SK-N-SH treated with all-trans-retinoic acid at 6 μM for 48 hours (cell line): ENCODE measurements at regions not wholly inside any gene's neighbourhood (a gene's known extent, or its start where the extent isn't known, plus 50 kb on each side); places are given as distances from the start of the nearest gene placed in this dataset.
A peak's percentile ranks its signal among the peaks of the same experiment; 100 is the strongest.

Experiments used
- ATAC-seq: fragments of 200-7000 bp; cut with Tn5 transposase; 3 replicates; pipeline ENCODE4 v1.9.1; 2020; ENCODE audit warnings: mild to moderate bottlenecking, moderate library complexity
- ARNTL ChIP-seq: fragments of 450-650 bp; formaldehyde crosslinking; IDR thresholded peaks from 2 replicates; pipeline ENCODE4 v1.5.0; 2020; ENCODE audit warnings: low read depth, mild to moderate bottlenecking, moderate library complexity, borderline replicate concordance
- CREB5 ChIP-seq: fragments of 250-450 bp; sonication (Bioruptor Pico); IDR thresholded peaks from 2 replicates; pipeline ENCODE4 v1.5.1; 2020; ENCODE audit warnings: low read depth, mild to moderate bottlenecking, moderate library complexity
- CSDC2 ChIP-seq: fragments of 250-450 bp; sonication (Bioruptor Pico); IDR thresholded peaks from 2 replicates; pipeline ENCODE4 v1.5.0; 2020; ENCODE audit warnings: mild to moderate bottlenecking, moderate library complexity
- CSRNP3 ChIP-seq: fragments of 250-450 bp; sonication (Bioruptor Pico); IDR thresholded peaks from 2 replicates; pipeline ENCODE4 v1.5.1; 2021; ENCODE audit warnings: mild to moderate bottlenecking, moderate library complexity
- ESRRG ChIP-seq: fragments of 250-450 bp; sonication (Bioruptor Pico); IDR thresholded peaks from 2 replicates; pipeline ENCODE4 v1.6.1; 2021; ENCODE audit warnings: mild to moderate bottlenecking
- GLIS3 ChIP-seq: fragments of 250-450 bp; sonication (Bioruptor Pico); IDR thresholded peaks from 2 replicates; pipeline ENCODE4 v1.5.0; 2020; ENCODE audit warnings: mild to moderate bottlenecking, moderate library complexity
- ISL1 ChIP-seq: fragments of 250-450 bp; sonication (Bioruptor Pico); IDR thresholded peaks from 2 replicates; pipeline ENCODE4 v2.1.2; 2022; ENCODE audit warnings: mild to moderate bottlenecking, moderate library complexity
- OSR1 ChIP-seq: fragments of 250-450 bp; sonication (Bioruptor Pico); IDR thresholded peaks from 2 replicates; pipeline ENCODE4 v1.8.0; 2022; ENCODE audit warnings: moderate library complexity, mild to moderate bottlenecking, inconsistent platforms
- PATZ1 ChIP-seq: fragments of 250-450 bp; sonication (Bioruptor Pico); IDR thresholded peaks from 2 replicates; pipeline ENCODE4 v1.8.0; 2020; ENCODE audit warnings: mild to moderate bottlenecking, moderate library complexity, borderline replicate concordance
- POU6F1 ChIP-seq: fragments of 250-450 bp; sonication (Bioruptor Pico); IDR thresholded peaks from 2 replicates; pipeline ENCODE4 v1.8.0; 2021; ENCODE audit warnings: low read depth, mild to moderate bottlenecking, moderate library complexity, borderline replicate concordance
- PPARA ChIP-seq: fragments of 250-450 bp; sonication (Bioruptor Pico); IDR thresholded peaks from 2 replicates; pipeline ENCODE4 v1.5.0; 2020; ENCODE audit warnings: mild to moderate bottlenecking, borderline replicate concordance
- RARB ChIP-seq: fragments of 250-450 bp; sonication (Bioruptor Pico); IDR thresholded peaks from 2 replicates; pipeline ENCODE4 v1.8.0; 2021; ENCODE audit warnings: mild to moderate bottlenecking, moderate library complexity
- SNAI2 ChIP-seq: fragments of 250-450 bp; sonication (Bioruptor Pico); IDR thresholded peaks from 2 replicates; pipeline ENCODE4 v1.5.0; 2020; ENCODE audit warnings: mild to moderate bottlenecking, moderate library complexity
- TCF4 ChIP-seq: fragments of 250-450 bp; sonication (Bioruptor Pico); IDR thresholded peaks from 2 replicates; pipeline ENCODE4 v1.8.0; 2021; ENCODE audit warnings: mild to moderate bottlenecking, moderate library complexity, borderline replicate concordance
- TOX ChIP-seq: fragments of 250-450 bp; sonication (Bioruptor Pico); IDR thresholded peaks from 2 replicates; pipeline ENCODE4 v1.8.0; 2021; ENCODE audit warnings: mild to moderate bottlenecking, moderate library complexity, borderline replicate concordance
- TSHZ2 ChIP-seq: fragments of 250-450 bp; sonication (Bioruptor Pico); IDR thresholded peaks from 2 replicates; pipeline ENCODE4 v1.5.0; 2020; ENCODE audit warnings: mild to moderate bottlenecking, moderate library complexity
- ZC3H10 ChIP-seq: fragments of 250-450 bp; sonication (Bioruptor Pico); IDR thresholded peaks from 2 replicates; pipeline ENCODE4 v1.5.1; 2021; ENCODE audit warnings: mild to moderate bottlenecking, moderate library complexity
- ZFP3 ChIP-seq: fragments of 250-450 bp; sonication (Bioruptor Pico); IDR thresholded peaks from 2 replicates; pipeline ENCODE4 v1.5.0; 2020; ENCODE audit warnings: mild to moderate bottlenecking, moderate library complexity
- ZFP30 ChIP-seq: fragments of 450-650 bp; formaldehyde crosslinking; IDR thresholded peaks from 2 replicates; pipeline ENCODE4 v1.5.0; 2022; ENCODE audit warnings: mild to moderate bottlenecking, moderate library complexity
- ZNF565 ChIP-seq: fragments of 450-650 bp; formaldehyde crosslinking; conservative IDR thresholded peaks from 2 replicates; pipeline ENCODE4 v1.5.0; 2020; ENCODE audit warnings: low read depth, mild to moderate bottlenecking, moderate library complexity
- ZNF70 ChIP-seq: fragments of 450-650 bp; formaldehyde crosslinking; IDR thresholded peaks from 2 replicates; pipeline ENCODE4 v1.5.0; 2020; ENCODE audit warnings: mild to moderate bottlenecking, moderate library complexity
- ZNF8 ChIP-seq: fragments of 450-650 bp; formaldehyde crosslinking; IDR thresholded peaks from 2 replicates; pipeline ENCODE4 v1.5.0; 2020; ENCODE audit warnings: mild to moderate bottlenecking, moderate library complexity

- ATAC-seq = no peak
- TF ChIP-seq GLIS3 (CRISPR knock-in tag) (no peak), TCF4 (CRISPR knock-in tag) (no peak), RARB (CRISPR knock-in tag) (no peak), SNAI2 (no peak), CSRNP3 (no peak), TOX (CRISPR knock-in tag) (no peak), OSR1 (CRISPR knock-in tag) (no peak), ZNF565 (CRISPR knock-in tag) (no peak), ESRRG (no peak), ZFP30 (CRISPR knock-in tag) (no peak), PATZ1 (no peak), ISL1 (CRISPR knock-in tag) (no peak), CSDC2 (CRISPR knock-in tag) (no peak), ZNF8 (no peak), PPARA (CRISPR knock-in tag) (no peak), POU6F1 (CRISPR knock-in tag) (no peak)
These were observed 96.8 kb downstream of the TMEM26 start for GRCh38 chr10:61356354-61356753.

GRCh38 chr10:61355211-61355610 is 98.0 kb downstream of the TMEM26 start:
- TF ChIP-seq ZNF70 (CRISPR knock-in tag) (no peak), TSHZ2 (CRISPR knock-in tag) (no peak), ESRRG (no peak), CREB5 (CRISPR knock-in tag) (no peak), ISL1 (CRISPR knock-in tag) (no peak)
- TF ChIP-seq, all 23 proteins: peak for 0

GRCh38 chr10:61354401-61354975 is 98.7 kb downstream of the TMEM26 start:
- peak; percentile 55; the same call in 2 of the 3 replicates for ATAC-seq
- peak; percentile 80 for TF ChIP-seq ISL1 (CRISPR knock-in tag)
- no peak for TF ChIP-seq ESRRG

More at GRCh38 chr10:61355211-61355610, 98.0 kb downstream of the TMEM26 start:
- no peak for ATAC-seq

GRCh38 chr10:61350794-61351193 is 102.4 kb downstream of the TMEM26 start:
- no peak for TF ChIP-seq TOX (CRISPR knock-in tag)
- no peak for TF ChIP-seq RARB (CRISPR knock-in tag)
- TF ChIP-seq GLIS3 (CRISPR knock-in tag) = no peak
- TF ChIP-seq ZNF565 (CRISPR knock-in tag) = no peak
- no peak for TF ChIP-seq PPARA (CRISPR knock-in tag)
- TF ChIP-seq POU6F1 (CRISPR knock-in tag) = no peak
- no peak for TF ChIP-seq ZFP3
- TF ChIP-seq ZFP30 (CRISPR knock-in tag) = no peak
- no peak for TF ChIP-seq PATZ1
- no peak for TF ChIP-seq ZC3H10 (CRISPR knock-in tag)
- no peak for TF ChIP-seq CSDC2 (CRISPR knock-in tag)
- TF ChIP-seq ARNTL = no peak
- TF ChIP-seq ESRRG = no peak

More at GRCh38 chr10:61350794-61351193, 102.4 kb downstream of the TMEM26 start:
- no peak for ATAC-seq
